ENCODE measurements at regions not wholly inside any gene's neighbourhood (a gene's known extent, or its start where the extent isn't known, plus 50 kb on each side); places are given as distances from the start of the nearest gene placed in this dataset.

GRCh38 chr7:41817386-41817785 is 114.5 kb upstream of the INHBA start:
- RAD21 ChIA-PET (ENCODE audit: low non-redundant PET in 1 of 2, low total read pairs in 2 of 2, uncharacterized antibody in 2 of 2, unreplicated experiment in 2 of 2) = no interaction called here
- H3K27me3 ChIP-seq (ENCODE audit: insufficient read depth, low read length) = 0 out of 2 replicates have a peak, but pooled peaks cover 3% of the 10 kb centered on the region
- no peaks in the 10 kb centered on the region for H3K79me2 ChIP-seq (ENCODE audit: insufficient read depth, low read length)
- H3K9me3 ChIP-seq (ENCODE audit: control insufficient read depth in 1 of 2, insufficient read depth in 1 of 2, low read depth in 1 of 2, low read length in 2 of 2) = no peaks in the 10 kb centered on the region
- no peak overlapping the region for H2AFZ ChIP-seq (ENCODE audit: low read depth, low read length, poor library complexity, severe bottlenecking)
- H3K36me3 ChIP-seq (ENCODE audit: control insufficient read depth in 1 of 2, insufficient read depth in 2 of 2, low read length in 2 of 2) = no peaks in the 10 kb centered on the region
- POLR2A ChIA-PET = no interaction called here
- H3K27ac ChIP-seq (ENCODE audit: low read depth, low read length) = no peak overlapping the region
- intact Hi-C loops (cut with micrococcal nuclease) = loop anchor here (10.0 kb wide), 1 partner anchor 63 kb away; no protein-coding TSS in a partner anchor
- H4K20me1 ChIP-seq (ENCODE audit: insufficient read depth) = no peaks in the 10 kb centered on the region
- TF ChIP-seq RAD21 (IDR thresholded peaks at IDR 0.05; ENCODE audit: low read depth) = no peak
- H3K4me1 ChIP-seq (ENCODE audit: control insufficient read depth in 1 of 2, insufficient read depth in 2 of 2, low read length in 2 of 2) = no peaks in the 10 kb centered on the region
- BruUV-seq (replicated peaks) = no TSS peak
- no peak overlapping the region for H3K4me3 ChIP-seq (replicated peaks in 1 of 2; ENCODE audit: low read depth in 1 of 2, low read length in 2 of 2)
- ATAC-seq (no peak), DNase-seq (ENCODE audit: low read depth, low spot score) (no peak)
- H3K9ac ChIP-seq (ENCODE audit: low read length) = no peak overlapping the region
- CTCF ChIA-PET = no interaction called here
- H3K4me2 ChIP-seq (ENCODE audit: low read length) = no peak overlapping the region
- H3K9me2 ChIP-seq (ENCODE audit: insufficient read depth) = no peaks in the 10 kb centered on the region

GRCh38 chr7:41816111-41816510 is 113.2 kb upstream of the INHBA start:
- Histone ChIP-seq H3K4me3 (replicated peaks in 1 of 2; ENCODE audit: low read depth in 1 of 2, low read length in 2 of 2) (no peak overlapping the region), H3K36me3 (ENCODE audit: control insufficient read depth in 1 of 2, insufficient read depth in 2 of 2, low read length in 2 of 2) (no peaks in the 10 kb centered on the region), H3K4me2 (ENCODE audit: low read length) (no peak overlapping the region), H3K27ac (ENCODE audit: low read depth, low read length) (no peak overlapping the region), H3K9me3 (ENCODE audit: control insufficient read depth in 1 of 2, insufficient read depth in 1 of 2, low read depth in 1 of 2, low read length in 2 of 2) (no peaks in the 10 kb centered on the region), H3K9me2 (ENCODE audit: insufficient read depth) (no peaks in the 10 kb centered on the region), H3K9ac (ENCODE audit: low read length) (no peak overlapping the region), H3K79me2 (ENCODE audit: insufficient read depth, low read length) (no peaks in the 10 kb centered on the region), H4K20me1 (ENCODE audit: insufficient read depth) (no peaks in the 10 kb centered on the region), H3K4me1 (ENCODE audit: control insufficient read depth in 1 of 2, insufficient read depth in 2 of 2, low read length in 2 of 2) (no peaks in the 10 kb centered on the region), H3K27me3 (ENCODE audit: insufficient read depth, low read length) (0 out of 2 replicates have a peak, but pooled peaks cover 3% of the 10 kb centered on the region), H2AFZ (ENCODE audit: low read depth, low read length, poor library complexity, severe bottlenecking) (no peak overlapping the region)
- intact Hi-C loops (cut with micrococcal nuclease) = loop anchor here (10.0 kb wide), 1 partner anchor 61 kb away; no protein-coding TSS in a partner anchor
- ChIA-PET CTCF (no interaction called here), POLR2A (no interaction called here), RAD21 (ENCODE audit: low non-redundant PET in 1 of 2, low total read pairs in 2 of 2, uncharacterized antibody in 2 of 2, unreplicated experiment in 2 of 2) (no interaction called here)
- no TSS peak for BruUV-seq (replicated peaks)
- TF ChIP-seq EGR1 (IDR thresholded peaks at IDR 0.05; ENCODE audit: low read depth) (no peak), POLR2A (IDR thresholded peaks at IDR 0.05; ENCODE audit: borderline replicate concordance, extremely low read depth, insufficient read depth, insufficient read length) (no peak), ATF3 (IDR thresholded peaks at IDR 0.05) (no peak), POLR2AphosphoS5 (IDR thresholded peaks at IDR 0.05; ENCODE audit: low read depth, low read length) (no peak), EZH2phosphoT487 (IDR thresholded peaks at IDR 0.05; ENCODE audit: borderline replicate concordance) (no peak), FOSL1 (IDR thresholded peaks at IDR 0.05; ENCODE audit: low read depth) (no peak), RAD21 (IDR thresholded peaks at IDR 0.05; ENCODE audit: low read depth) (no peak), MAX (IDR thresholded peaks at IDR 0.05) (no peak), SRF (IDR thresholded peaks at IDR 0.05; ENCODE audit: low read depth) (no peak), CBX3 (IDR thresholded peaks at IDR 0.05; ENCODE audit: low read depth) (no peak), SIN3A (IDR thresholded peaks at IDR 0.05; ENCODE audit: low read depth) (no peak), ZFX (IDR thresholded peaks at IDR 0.05) (no peak), ELF1 (IDR thresholded peaks at IDR 0.05; ENCODE audit: borderline replicate concordance, low read depth) (no peak), SP1 (IDR thresholded peaks at IDR 0.05; ENCODE audit: low read depth) (no peak)
- no peak for ATAC-seq
- DNase-seq (ENCODE audit: low read depth, low spot score) = no peak
